ENCODE measurements at regions not wholly inside any gene's neighbourhood (a gene's known extent, or its start where the extent isn't known, plus 50 kb on each side); places are given as distances from the start of the nearest gene placed in this dataset.
"Not testable (repeated sequence)": the region's sequence is repeated elsewhere in the genome, so short reads cannot be mapped to it uniquely, and the experiment has no call there.

GRCh38 chr22:22977479-22978200 is 90.0 kb downstream of the IGLL5 start:
- DNase-seq (ENCODE audit: low read depth in 2 of 2): no peak

- no peak for DNase-seq (ENCODE audit: low read depth in 2 of 2)
These were observed 91.0 kb downstream of the IGLL5 start for GRCh38 chr22:22978637-22979036.

- DNase-seq (ENCODE audit: low read depth in 2 of 2): no peak
These were observed 91.1 kb upstream of the GNAZ start for GRCh38 chr22:22979121-22979724.

GRCh38 chr22:22979954-22980353 is 90.4 kb upstream of the GNAZ start:
- DNase-seq (ENCODE audit: low read depth in 2 of 2): no peak

GRCh38 chr22:22981670-22982571 is 88.4 kb upstream of the GNAZ start:
- no peak for DNase-seq (ENCODE audit: low read depth in 2 of 2)

GRCh38 chr22:22982616-22983015 is 87.7 kb upstream of the GNAZ start:
- DNase-seq (ENCODE audit: low read depth in 2 of 2): no peak

- no peak for DNase-seq (ENCODE audit: low read depth in 2 of 2)
These were observed 87.2 kb upstream of the GNAZ start for GRCh38 chr22:22983123-22983522.

- DNase-seq (ENCODE audit: low read depth in 2 of 2): no peak
These were observed 86.5 kb upstream of the GNAZ start for GRCh38 chr22:22983816-22984215.

GRCh38 chr22:22984967-22985366 is 85.4 kb upstream of the GNAZ start:
- no peak for DNase-seq (ENCODE audit: low read depth in 2 of 2)

- no peak for DNase-seq (ENCODE audit: low read depth in 2 of 2)
These were observed 84.3 kb upstream of the GNAZ start for GRCh38 chr22:22986008-22986407.

GRCh38 chr22:22986640-22987039 is 83.7 kb upstream of the GNAZ start:
- DNase-seq (ENCODE audit: low read depth in 2 of 2): no peak

- no peak for DNase-seq (ENCODE audit: low read depth in 2 of 2)
These were observed 82.2 kb upstream of the GNAZ start for GRCh38 chr22:22988150-22988549.

GRCh38 chr22:22988785-22989184 is 81.5 kb upstream of the GNAZ start:
- no peak for DNase-seq (ENCODE audit: low read depth in 2 of 2)

GRCh38 chr22:22989856-22990255 is 80.5 kb upstream of the GNAZ start:
- DNase-seq (ENCODE audit: low read depth in 2 of 2): no peak

- DNase-seq (ENCODE audit: low read depth in 2 of 2): not testable (repeated sequence)
These were observed 79.4 kb upstream of the GNAZ start for GRCh38 chr22:22990711-22991505.

GRCh38 chr22:22992474-22992873 is 77.8 kb upstream of the GNAZ start:
- DNase-seq (ENCODE audit: low read depth in 2 of 2): no peak

- DNase-seq (ENCODE audit: low read depth in 2 of 2): no peak
These were observed 77.1 kb upstream of the GNAZ start for GRCh38 chr22:22993184-22993583.

- DNase-seq (ENCODE audit: low read depth in 2 of 2): no peak
These were observed 75.2 kb upstream of the GNAZ start for GRCh38 chr22:22995166-22995565.

- no peak for DNase-seq (ENCODE audit: low read depth in 2 of 2)
These were observed 73.6 kb upstream of the GNAZ start for GRCh38 chr22:22996511-22997261.

- no peak for DNase-seq (ENCODE audit: low read depth in 2 of 2)
These were observed 72.9 kb upstream of the GNAZ start for GRCh38 chr22:22997262-22997898.

GRCh38 chr22:22997988-22998387 is 72.3 kb upstream of the GNAZ start:
- no peak for DNase-seq (ENCODE audit: low read depth in 2 of 2)
